ENCODE measurements at regions not wholly inside any gene's neighbourhood (a gene's known extent, or its start where the extent isn't known, plus 50 kb on each side); places are given as distances from the start of the nearest gene placed in this dataset.
"Not testable (repeated sequence)": the region's sequence is repeated elsewhere in the genome, so short reads cannot be mapped to it uniquely, and the experiment has no call there.

- intact Hi-C loops (cut with DNase I), result no loop called here
- no peaks in the 10 kb centered on the region for H3K9me3 ChIP-seq
- no peak overlapping the region for H3K4me3 ChIP-seq
- no peak overlapping the region for H3K9ac ChIP-seq (ENCODE audit: low read depth in 2 of 2, low read length in 2 of 2)
- H3K27me3 ChIP-seq, result no peaks in the 10 kb centered on the region
- no peak overlapping the region for H3K27ac ChIP-seq
- H3K4me1 ChIP-seq, result peaks cover 3% of the 10 kb centered on the region
- no peak for DNase-seq
- TF ChIP-seq CTCF (IDR thresholded peaks at IDR 0.05), result no peak
- H3K36me3 ChIP-seq, result no peaks in the 10 kb centered on the region
Observed at GRCh38 chr13:44146138-44146537, 227.5 kb upstream of the SERP2 start.

DNA sequence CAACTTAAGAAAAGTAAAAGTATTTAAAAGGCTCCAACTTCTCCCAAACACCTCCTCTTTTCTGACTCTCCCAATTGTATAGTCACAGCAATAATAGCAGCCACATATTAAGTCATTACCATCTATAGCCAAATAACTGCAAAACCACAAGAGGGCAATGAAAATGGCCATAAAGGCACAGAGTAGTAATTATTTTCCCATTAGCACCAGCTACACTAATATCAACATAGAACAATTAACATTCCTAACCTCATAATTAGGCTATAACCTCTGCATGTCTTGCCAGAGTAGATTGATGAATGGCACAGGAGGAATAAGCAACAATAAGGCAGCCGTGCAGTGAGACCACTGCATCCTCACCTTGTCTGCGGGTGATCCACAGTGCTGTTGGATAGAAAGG is 226.4 kb upstream of the SERP2 start:
- H3K27me3 ChIP-seq, result no peaks in the 10 kb centered on the region
- TF ChIP-seq CTCF (IDR thresholded peaks at IDR 0.05), result no peak
- H3K36me3 ChIP-seq, result no peaks in the 10 kb centered on the region
- H3K9me3 ChIP-seq, result no peaks in the 10 kb centered on the region
- H3K9ac ChIP-seq (ENCODE audit: low read depth in 2 of 2, low read length in 2 of 2), result no peak overlapping the region
- H3K4me1 ChIP-seq, result peaks cover 6% of the 10 kb centered on the region
- intact Hi-C loops (cut with DNase I), result no loop called here
- DNase-seq, result no peak
- H3K27ac ChIP-seq, result no peak overlapping the region
- no peak overlapping the region for H3K4me3 ChIP-seq

DNA sequence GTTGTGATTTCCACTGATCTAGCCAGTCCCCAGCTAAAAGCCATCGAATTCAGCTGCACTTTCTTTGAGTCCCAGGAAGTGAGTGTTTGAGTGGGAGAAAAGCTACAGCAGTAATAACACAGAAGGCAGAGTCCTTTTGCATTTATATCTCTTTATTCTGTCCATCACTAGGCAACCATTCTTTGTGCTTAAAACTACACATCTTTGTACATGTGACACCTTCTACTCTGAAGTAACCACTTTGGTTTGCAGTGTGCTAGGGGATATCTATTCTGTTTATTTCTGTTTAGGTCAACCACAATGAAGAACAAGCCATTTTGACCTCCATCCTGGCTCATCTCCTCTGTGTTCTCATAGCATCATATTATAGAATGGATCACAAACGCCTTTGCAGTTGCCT is 226.0 kb upstream of the SERP2 start:
- peaks cover 6% of the 10 kb centered on the region for H3K4me1 ChIP-seq
- no peaks in the 10 kb centered on the region for H3K27me3 ChIP-seq
- no peak overlapping the region for H3K4me3 ChIP-seq
- TF ChIP-seq CTCF (IDR thresholded peaks at IDR 0.05), result no peak
- no peak for DNase-seq
- no peak overlapping the region for H3K27ac ChIP-seq
- no peaks in the 10 kb centered on the region for H3K9me3 ChIP-seq
- no peak overlapping the region for H3K9ac ChIP-seq (ENCODE audit: low read depth in 2 of 2, low read length in 2 of 2)
- intact Hi-C loops (cut with DNase I), result no loop called here
- H3K36me3 ChIP-seq, result no peaks in the 10 kb centered on the region

DNA sequence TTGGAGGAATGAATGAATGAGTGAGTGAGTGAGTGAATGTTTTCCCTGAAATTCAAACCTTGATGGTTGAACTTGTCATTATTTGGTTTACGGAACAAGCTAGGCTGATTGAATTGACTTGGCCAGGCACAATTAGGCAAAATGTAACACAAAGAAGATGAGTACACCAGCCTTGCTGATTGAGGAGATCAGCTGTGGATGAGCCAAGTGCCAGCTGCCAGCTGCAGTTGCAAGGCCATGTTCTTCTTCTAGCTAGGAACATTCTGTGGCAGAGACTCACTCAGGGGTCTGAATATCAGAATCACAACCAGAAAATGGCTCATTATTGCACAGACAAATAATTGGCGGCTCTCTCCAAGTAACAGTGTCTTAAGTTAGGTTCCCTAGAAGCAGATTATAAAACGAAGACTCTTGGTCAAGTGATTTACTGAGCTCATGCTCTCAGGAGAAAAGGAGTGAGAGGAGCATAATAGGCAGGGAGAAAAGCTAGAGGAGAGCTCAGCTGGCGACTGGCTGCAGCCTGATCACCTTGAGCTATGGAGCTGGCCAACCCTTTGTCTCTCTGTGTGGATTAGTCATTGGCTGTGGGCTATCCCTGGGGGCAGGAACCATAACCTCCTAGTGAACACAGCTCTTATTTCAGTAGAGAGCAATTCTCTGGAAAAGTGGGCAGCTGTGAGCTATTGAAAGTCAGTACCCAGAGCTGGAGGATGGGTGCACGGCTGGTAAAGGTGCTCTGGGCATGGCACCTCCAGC is 225.3 kb upstream of the SERP2 start:
- Histone ChIP-seq H3K4me1 (peaks cover 6% of the 10 kb centered on the region), H3K27me3 (no peaks in the 10 kb centered on the region), H3K4me3 (no peak overlapping the region), H3K9ac (ENCODE audit: low read depth in 2 of 2, low read length in 2 of 2) (no peak overlapping the region), H3K9me3 (no peaks in the 10 kb centered on the region), H3K27ac (no peak overlapping the region), H3K36me3 (no peaks in the 10 kb centered on the region)
- no peak for DNase-seq
- no peak for TF ChIP-seq CTCF (IDR thresholded peaks at IDR 0.05)
- intact Hi-C loops (cut with DNase I), result no loop called here

GRCh38 chr13:44149231-44149630 is 224.4 kb upstream of the SERP2 start:
- H3K4me3 ChIP-seq; H3K9ac ChIP-seq (ENCODE audit: low read depth in 2 of 2, low read length in 2 of 2); H3K9me3 ChIP-seq; intact Hi-C loops (cut with DNase I); H3K36me3 ChIP-seq; DNase-seq; H3K27me3 ChIP-seq; H3K27ac ChIP-seq; H3K4me1 ChIP-seq: not testable (repeated sequence)

DNA sequence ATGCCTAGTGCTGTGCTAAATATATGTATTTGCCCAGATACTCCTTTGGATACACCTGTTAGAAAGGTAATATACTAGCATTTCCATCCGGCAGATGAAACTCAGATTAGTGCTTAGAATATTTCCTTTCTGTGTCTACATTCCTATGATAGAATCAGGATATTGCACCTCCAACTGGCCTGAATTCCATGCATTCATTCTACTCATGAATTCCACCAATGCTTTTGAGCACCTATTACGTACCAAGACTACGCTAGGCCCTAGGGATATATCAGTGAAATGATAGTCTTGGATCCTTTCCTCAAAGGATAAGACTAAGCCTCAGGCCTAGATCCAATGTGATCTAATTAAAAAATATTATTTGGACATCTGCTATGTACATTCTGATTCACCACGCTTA is 223.8 kb upstream of the SERP2 start:
- H3K9me3 ChIP-seq, result no peaks in the 10 kb centered on the region
- peaks cover 6% of the 10 kb centered on the region for H3K4me1 ChIP-seq
- no peak overlapping the region for H3K27ac ChIP-seq
- H3K9ac ChIP-seq (ENCODE audit: low read depth in 2 of 2, low read length in 2 of 2), result no peak overlapping the region
- DNase-seq, result no peak
- intact Hi-C loops (cut with DNase I), result no loop called here
- H3K4me3 ChIP-seq, result no peak overlapping the region
- no peaks in the 10 kb centered on the region for H3K36me3 ChIP-seq
- H3K27me3 ChIP-seq, result no peaks in the 10 kb centered on the region
- TF ChIP-seq CTCF (IDR thresholded peaks at IDR 0.05), result no peak
